ENCODE measurements at regions not wholly inside any gene's neighbourhood (a gene's known extent, or its start where the extent isn't known, plus 50 kb on each side); places are given as distances from the start of the nearest gene placed in this dataset.

GRCh38 chr20:24736131-24736843 lies 212.8 kb upstream of the CST7 start:
- intact Hi-C loops (cut with DNase I, micrococcal nuclease): no loop called here
- TF ChIP-seq CTCF (IDR thresholded peaks at IDR 0.05): no peak
- Histone ChIP-seq H3K4me1 (ENCODE audit: low read depth) (no peaks in the 10 kb centered on the region), H3K36me3 (ENCODE audit: low read depth) (no peaks in the 10 kb centered on the region), H3K4me3 (no peak overlapping the region), H3K9me3 (no peaks in the 10 kb centered on the region)
- DNase-seq (no peak), ATAC-seq (no peak)

- DNase-seq (no peak), ATAC-seq (no peak)
- no peaks in the 10 kb centered on the region for H3K4me1 ChIP-seq (ENCODE audit: low read depth)
- intact Hi-C loops (cut with DNase I, micrococcal nuclease): no loop called here
- H3K36me3 ChIP-seq (ENCODE audit: low read depth): no peaks in the 10 kb centered on the region
- TF ChIP-seq CTCF (IDR thresholded peaks at IDR 0.05): no peak
- no peaks in the 10 kb centered on the region for H3K9me3 ChIP-seq
- H3K4me3 ChIP-seq: no peak overlapping the region
Measured at GRCh38 chr20:24736844-24737211, 212.2 kb upstream of the CST7 start.

GRCh38 chr20:24737212-24737850 lies 211.7 kb upstream of the CST7 start:
- H3K4me1 ChIP-seq (ENCODE audit: low read depth): no peaks in the 10 kb centered on the region
- H3K4me3 ChIP-seq: no peak overlapping the region
- no peaks in the 10 kb centered on the region for H3K9me3 ChIP-seq
- no peaks in the 10 kb centered on the region for H3K36me3 ChIP-seq (ENCODE audit: low read depth)
- intact Hi-C loops (cut with DNase I, micrococcal nuclease): no loop called here
- ATAC-seq (no peak), DNase-seq (no peak)
- no peak for TF ChIP-seq CTCF (IDR thresholded peaks at IDR 0.05)

DNA sequence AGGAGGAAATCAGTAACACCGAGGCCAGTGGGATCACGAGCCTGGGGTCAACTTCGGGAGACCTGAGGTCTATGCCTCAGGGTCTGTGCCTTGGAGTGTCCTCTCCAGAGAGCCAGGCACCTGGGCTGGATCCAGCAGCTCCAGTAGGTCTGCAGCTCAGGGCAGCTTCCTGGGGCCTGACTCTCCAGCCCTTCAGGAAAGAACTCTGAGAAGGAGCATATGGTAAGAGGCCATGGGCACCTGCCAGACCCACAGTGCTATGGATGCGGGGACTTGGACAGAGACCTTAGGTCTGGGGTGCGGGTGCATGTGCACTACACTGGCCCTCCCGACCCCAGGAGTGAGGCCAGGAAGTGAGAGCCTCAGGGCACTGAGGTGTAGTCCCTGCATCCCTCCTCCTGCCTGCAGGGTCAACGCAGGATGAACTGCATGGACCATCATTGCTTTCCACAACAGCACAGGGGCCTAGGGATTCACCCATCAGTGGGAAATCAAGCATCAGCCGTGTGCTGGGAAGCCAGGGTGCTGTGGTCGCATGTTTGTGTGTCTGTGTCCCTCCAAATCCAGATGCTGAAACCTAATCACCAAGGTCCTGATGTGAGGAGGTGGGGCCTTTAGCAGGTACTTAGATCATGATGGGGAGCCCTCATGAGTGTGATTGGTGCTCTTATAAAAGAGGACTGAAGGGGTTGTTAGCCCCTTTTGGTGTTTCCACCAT lies 210.9 kb upstream of the CST7 start:
- DNase-seq (no peak), ATAC-seq (no peak)
- TF ChIP-seq CTCF (IDR thresholded peaks at IDR 0.05): no peak
- no peaks in the 10 kb centered on the region for H3K9me3 ChIP-seq
- no peaks in the 10 kb centered on the region for H3K36me3 ChIP-seq (ENCODE audit: low read depth)
- no peaks in the 10 kb centered on the region for H3K4me1 ChIP-seq (ENCODE audit: low read depth)
- no peak overlapping the region for H3K4me3 ChIP-seq
- intact Hi-C loops (cut with DNase I, micrococcal nuclease): no loop called here

- Histone ChIP-seq H3K36me3 (ENCODE audit: low read depth) (no peaks in the 10 kb centered on the region), H3K4me1 (ENCODE audit: low read depth) (no peaks in the 10 kb centered on the region), H3K9me3 (no peaks in the 10 kb centered on the region), H3K4me3 (no peak overlapping the region)
- ATAC-seq: no peak
- intact Hi-C loops (cut with DNase I, micrococcal nuclease): no loop called here
- no peak for DNase-seq
- no peak for TF ChIP-seq CTCF (IDR thresholded peaks at IDR 0.05)
Measured at GRCh38 chr20:24738981-24739633, 210.0 kb upstream of the CST7 start.

All from mucosa of descending colon (tissue), 3 donors.